Upper lobe of right lung (tissue), 1 donor: ENCODE measurements at regions not wholly inside any gene's neighbourhood (a gene's known extent, or its start where the extent isn't known, plus 50 kb on each side); places are given as distances from the start of the nearest gene placed in this dataset.

ENCODE experiments used
- ATAC-seq: fragments of 200-7000 bp; cut with Tn5 transposase; one replicate; pipeline ENCODE4 v1.9.1; 2020; ENCODE audit warnings: mild to moderate bottlenecking, moderate library complexity
- DNase-seq: peaks from one replicate; pipeline ENCODE4 v3.0.0-alpha.2; 2020
- H3K27ac ChIP-seq: fragments of 200-600 bp; one replicate; pipeline ENCODE4 v1.8.0; 2022
- H3K27me3 ChIP-seq: fragments of 200-600 bp; one replicate; pipeline ENCODE4 v1.8.0; 2022; ENCODE audit warnings: mild to moderate bottlenecking
- H3K36me3 ChIP-seq: fragments of 200-600 bp; one replicate; pipeline ENCODE4 v1.8.0; 2022
- H3K4me1 ChIP-seq: fragments of 200-600 bp; one replicate; pipeline ENCODE4 v1.8.0; 2022
- H3K4me3 ChIP-seq: fragments of 200-600 bp; one replicate; pipeline ENCODE4 v1.8.0; 2022; ENCODE audit warnings: mild to moderate bottlenecking
- H3K9me3 ChIP-seq: fragments of 200-600 bp; one replicate; pipeline ENCODE4 v1.8.0; 2022
- CTCF ChIP-seq: fragments of 200-600 bp; IDR thresholded peaks from one replicate; pipeline ENCODE4 v1.8.0; 2022; ENCODE audit warnings: antibody characterized with exemption
- intact Hi-C: fragments of 100-400 bp; cut with DNase I; formaldehyde crosslinking; loops from one replicate; pipeline ENCODE4 v1.11.0; 2022
- donor health status: DM: no; HTN: yes; CAD: no; lungs with severe emphysema.

DNA sequence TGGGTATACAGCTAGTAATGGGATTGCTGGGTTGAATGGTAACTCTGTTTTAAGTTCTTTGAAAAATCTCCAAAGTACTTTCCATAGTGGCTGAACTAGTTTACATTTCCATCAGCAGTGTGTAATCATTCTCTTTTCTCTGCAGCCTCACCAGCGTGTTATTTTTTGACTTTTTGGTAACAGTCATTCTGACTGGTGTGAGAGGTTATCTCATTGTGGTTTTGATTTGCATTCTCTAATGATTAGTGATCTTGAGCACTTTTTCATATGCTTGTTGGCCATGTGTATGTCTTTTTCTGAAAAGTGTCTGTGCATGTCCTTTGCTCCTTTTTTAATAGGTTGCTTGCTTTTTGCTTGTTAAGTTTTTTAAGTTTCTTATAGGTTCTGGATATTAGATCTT, 194.2 kb upstream of the PHACTR1 start:
- DNase-seq (no peak), ATAC-seq (no peak)
- Histone ChIP-seq H3K4me1 (no peaks in the 10 kb centered on the region), H3K27me3 (no peaks in the 10 kb centered on the region), H3K4me3 (no peak overlapping the region), H3K9me3 (no peaks in the 10 kb centered on the region), H3K27ac (no peak overlapping the region), H3K36me3 (no peaks in the 10 kb centered on the region)
- intact Hi-C loops: no loop called here
- no peak for TF ChIP-seq CTCF

- intact Hi-C loops: no loop called here
- Histone ChIP-seq H3K27ac (no peak overlapping the region), H3K9me3 (no peaks in the 10 kb centered on the region), H3K4me3 (no peak overlapping the region), H3K27me3 (no peaks in the 10 kb centered on the region), H3K36me3 (no peaks in the 10 kb centered on the region), H3K4me1 (no peaks in the 10 kb centered on the region)
- no peak for DNase-seq
- no peak for ATAC-seq
- no peak for TF ChIP-seq CTCF
These were observed 192.8 kb upstream of the PHACTR1 start for GRCh38 chr6:12523726-12524125.

- Histone ChIP-seq H3K27me3 (no peaks in the 10 kb centered on the region), H3K9me3 (no peaks in the 10 kb centered on the region), H3K4me3 (no peak overlapping the region), H3K4me1 (no peaks in the 10 kb centered on the region), H3K36me3 (no peaks in the 10 kb centered on the region), H3K27ac (no peak overlapping the region)
- no peak for ATAC-seq
- intact Hi-C loops: no loop called here
- no peak for DNase-seq
- TF ChIP-seq CTCF: no peak
These were observed 191.3 kb upstream of the PHACTR1 start for GRCh38 chr6:12525276-12525675.

DNA sequence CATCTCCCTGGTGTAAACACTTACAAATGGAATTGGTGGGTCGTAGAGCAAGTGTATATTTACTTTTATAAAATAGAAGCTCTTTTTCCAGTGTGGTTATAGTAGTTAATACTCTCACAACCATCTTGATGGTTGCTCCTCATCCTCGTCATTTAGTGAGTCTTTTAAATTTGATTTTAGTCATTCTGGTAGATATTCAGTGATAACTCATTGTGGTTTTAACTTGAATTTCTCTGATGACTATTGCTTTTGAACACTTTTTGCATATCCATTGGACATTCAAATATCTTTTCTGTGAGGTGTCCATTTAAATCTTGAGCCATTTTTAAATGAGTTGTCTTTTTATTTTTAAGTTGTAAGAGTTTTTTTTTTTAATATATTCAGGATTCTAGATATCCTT, 189.2 kb upstream of the PHACTR1 start:
- no peak for DNase-seq
- Histone ChIP-seq H3K36me3 (no peaks in the 10 kb centered on the region), H3K4me3 (no peak overlapping the region), H3K27me3 (no peaks in the 10 kb centered on the region), H3K27ac (no peak overlapping the region), H3K4me1 (no peaks in the 10 kb centered on the region), H3K9me3 (no peaks in the 10 kb centered on the region)
- no peak for TF ChIP-seq CTCF
- no peak for ATAC-seq
- intact Hi-C loops: no loop called here

- DNase-seq (no peak), ATAC-seq (no peak)
- no peaks in the 10 kb centered on the region for H3K4me1 ChIP-seq
- no peak for TF ChIP-seq CTCF
- H3K27ac ChIP-seq: no peak overlapping the region
- H3K27me3 ChIP-seq: no peaks in the 10 kb centered on the region
- intact Hi-C loops: no loop called here
- H3K4me3 ChIP-seq: no peak overlapping the region
- H3K36me3 ChIP-seq: no peaks in the 10 kb centered on the region
- no peaks in the 10 kb centered on the region for H3K9me3 ChIP-seq
These were observed 188.4 kb upstream of the PHACTR1 start for GRCh38 chr6:12528136-12528535.

GRCh38 chr6:12528581-12529363, 187.8 kb upstream of the PHACTR1 start:
- Histone ChIP-seq H3K4me1 (no peaks in the 10 kb centered on the region), H3K27ac (no peak overlapping the region), H3K4me3 (no peak overlapping the region), H3K36me3 (no peaks in the 10 kb centered on the region), H3K27me3 (no peaks in the 10 kb centered on the region), H3K9me3 (no peaks in the 10 kb centered on the region)
- no peak for TF ChIP-seq CTCF
- ATAC-seq (no peak), DNase-seq (no peak)
- intact Hi-C loops: no loop called here
